ENCODE measurements at regions not wholly inside any gene's neighbourhood (a gene's known extent, or its start where the extent isn't known, plus 50 kb on each side); places are given as distances from the start of the nearest gene placed in this dataset.
"Not testable (repeated sequence)": the region's sequence is repeated elsewhere in the genome, so short reads cannot be mapped to it uniquely, and the experiment has no call there.

GRCh38 chr17:22405080-22405479, 712.8 kb downstream of the KCNJ18 start:
- H3K9me1 ChIP-seq (replicated peaks; ENCODE audit: control insufficient read depth, extremely low read depth, insufficient read depth, low read length); dilution Hi-C loops (cut with MboI; ENCODE audit: extremely low pct_ligation_motif_present, low sequenced_read_pairs); BruUV-seq (replicated peaks); H3K79me2 ChIP-seq (ENCODE audit: control insufficient read depth, insufficient read depth, low read length); H3K36me3 ChIP-seq (ENCODE audit: control insufficient read depth in 2 of 2, extremely low read depth in 1 of 2, insufficient read depth in 2 of 2, low read length in 2 of 2); H3K4me3 ChIP-seq (replicated peaks in 1 of 3; ENCODE audit: insufficient read depth in 1 of 3, low read depth in 1 of 3, low read length in 3 of 3); DNase-seq (ENCODE audit: low read depth, low spot score); H4K20me1 ChIP-seq (replicated peaks; ENCODE audit: control insufficient read depth, extremely low read depth, insufficient read depth, low read length); CTCF ChIA-PET; H3K27me3 ChIP-seq (ENCODE audit: control insufficient read depth in 2 of 2, insufficient read depth in 2 of 2, low read length in 2 of 2); H3K4me1 ChIP-seq (ENCODE audit: control insufficient read depth, extremely low read depth, insufficient read depth, low read length); H2AFZ ChIP-seq (ENCODE audit: low read depth, low read length); FAIRE-seq; intact Hi-C loops (cut with micrococcal nuclease); H3K27ac ChIP-seq (ENCODE audit: insufficient read depth, low read depth, low read length); H3K4me2 ChIP-seq (ENCODE audit: insufficient read depth, low read length); POLR2A ChIA-PET; H3K9me3 ChIP-seq (replicated peaks; ENCODE audit: control insufficient read depth, insufficient read depth, low read length); H3K9ac ChIP-seq (replicated peaks; ENCODE audit: extremely low read depth, insufficient read depth, low read length): not testable (repeated sequence)

- CTCF ChIA-PET: no interaction called here
- intact Hi-C loops (cut with micrococcal nuclease): no loop called here
- BruUV-seq (replicated peaks): no TSS peak
Observed at GRCh38 chr17:22409160-22409751, 716.9 kb downstream of the KCNJ18 start.

More at GRCh38 chr17:22409160-22409751, 716.9 kb downstream of the KCNJ18 start:
- H3K4me3 ChIP-seq (replicated peaks in 1 of 3; ENCODE audit: insufficient read depth in 1 of 3, low read depth in 1 of 3, low read length in 3 of 3): no peak overlapping the region
- no peaks in the 10 kb centered on the region for H4K20me1 ChIP-seq (replicated peaks; ENCODE audit: control insufficient read depth, extremely low read depth, insufficient read depth, low read length)
- DNase-seq (ENCODE audit: low read depth, low spot score) (no peak), FAIRE-seq (no peak)
- TF ChIP-seq FOS (IDR thresholded peaks at IDR 0.05; ENCODE audit: borderline replicate concordance, insufficient read depth, low read length) (no peak), MYC (IDR thresholded peaks at IDR 0.05; ENCODE audit: low read depth, low read length) (no peak), MAX (IDR thresholded peaks at IDR 0.05; ENCODE audit: insufficient read depth, insufficient read length) (no peak), JUN (IDR thresholded peaks at IDR 0.05; ENCODE audit: borderline replicate concordance, insufficient read depth, insufficient read length, low read depth) (no peak), POLR2A (IDR thresholded peaks at IDR 0.05; ENCODE audit: low read depth, low read length) (no peak), GATA2 (IDR thresholded peaks at IDR 0.05; ENCODE audit: insufficient read depth, insufficient read length, low read depth, low read length) (no peak), EZH2 (IDR thresholded peaks at IDR 0.05; ENCODE audit: borderline replicate concordance, low read depth, low read length, severe bottlenecking) (no peak)
- no peak overlapping the region for H3K27ac ChIP-seq (ENCODE audit: insufficient read depth, low read depth, low read length)
- H3K4me1 ChIP-seq (ENCODE audit: control insufficient read depth, extremely low read depth, insufficient read depth, low read length): no peaks in the 10 kb centered on the region
- dilution Hi-C loops (cut with MboI; ENCODE audit: extremely low pct_ligation_motif_present, low sequenced_read_pairs): no loop called here
- H2AFZ ChIP-seq (ENCODE audit: low read depth, low read length): no peak overlapping the region
- POLR2A ChIA-PET: no interaction called here
- no peak overlapping the region for H3K4me2 ChIP-seq (ENCODE audit: insufficient read depth, low read length)
- H3K9me1 ChIP-seq (replicated peaks; ENCODE audit: control insufficient read depth, extremely low read depth, insufficient read depth, low read length): no peaks in the 10 kb centered on the region
- H3K27me3 ChIP-seq (ENCODE audit: control insufficient read depth in 2 of 2, insufficient read depth in 2 of 2, low read length in 2 of 2): no peaks in the 10 kb centered on the region
- peaks cover 3% of the 10 kb centered on the region for H3K9me3 ChIP-seq (replicated peaks; ENCODE audit: control insufficient read depth, insufficient read depth, low read length)
- H3K79me2 ChIP-seq (ENCODE audit: control insufficient read depth, insufficient read depth, low read length): no peaks in the 10 kb centered on the region
- no peak overlapping the region for H3K9ac ChIP-seq (replicated peaks; ENCODE audit: extremely low read depth, insufficient read depth, low read length)
- H3K36me3 ChIP-seq (ENCODE audit: control insufficient read depth in 2 of 2, extremely low read depth in 1 of 2, insufficient read depth in 2 of 2, low read length in 2 of 2): no peaks in the 10 kb centered on the region
